ENCODE measurements at regions not wholly inside any gene's neighbourhood (a gene's known extent, or its start where the extent isn't known, plus 50 kb on each side); places are given as distances from the start of the nearest gene placed in this dataset.

DNA sequence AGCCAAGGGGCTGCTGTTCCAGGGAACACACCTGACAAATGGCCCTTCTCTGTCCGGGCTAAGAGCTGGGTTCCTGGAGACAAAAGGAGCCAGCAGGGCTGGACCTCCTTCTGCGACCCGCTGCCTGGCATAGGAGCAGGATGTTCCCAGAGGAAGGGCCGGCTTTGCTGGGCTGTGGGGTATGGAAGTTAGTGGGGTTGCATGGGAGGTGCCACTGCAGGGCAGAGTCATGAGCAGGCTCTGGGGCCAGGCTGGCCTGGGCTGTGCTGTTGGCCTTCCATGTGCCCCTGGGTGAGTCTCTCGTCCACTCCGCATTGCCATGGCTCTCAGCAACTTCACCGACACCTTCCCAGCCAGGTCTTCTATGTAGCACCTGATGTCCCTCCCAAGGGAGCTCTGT, 507.6 kb downstream of the PTPRU start (continued):
- no peak for TF ChIP-seq ZNF615 (CRISPR knock-in tag; IDR thresholded peaks at IDR 0.05; ENCODE audit: borderline replicate concordance)
- TF ChIP-seq ZFP62 (CRISPR knock-in tag; IDR thresholded peaks at IDR 0.05) = no peak
- no peak for TF ChIP-seq ZNF12 (CRISPR knock-in tag; IDR thresholded peaks at IDR 0.05)
- TF ChIP-seq ZNF441 (CRISPR knock-in tag; IDR thresholded peaks at IDR 0.05; ENCODE audit: borderline replicate concordance) = no peak
- no peak for TF ChIP-seq BHLHE40 (IDR thresholded peaks at IDR 0.05; ENCODE audit: low read length)

DNA sequence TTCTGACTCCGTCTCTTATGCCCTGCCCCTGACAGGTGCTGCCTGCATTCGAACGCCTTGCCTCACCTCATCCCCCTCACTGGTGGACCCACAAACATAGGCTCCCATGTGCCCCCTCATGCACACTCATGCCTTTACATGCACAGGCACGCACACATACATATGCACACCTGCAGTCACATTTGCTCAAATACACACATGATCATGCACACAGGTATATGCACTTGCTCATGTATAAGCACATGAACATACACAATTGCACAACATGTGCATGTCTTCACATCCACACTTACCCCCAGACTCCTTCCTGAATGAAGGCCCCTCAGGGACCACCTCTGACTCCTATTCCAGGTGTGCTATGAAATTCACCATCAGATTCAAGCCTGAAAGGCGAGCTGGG, 506.9 kb downstream of the PTPRU start:
- 13% methylated on average over 5 of the region's 5 CpGs for WGBS (ENCODE audit: low lambda C conversion rate)
- no peak for FAIRE-seq
- no peak for TF ChIP-seq PHF5A (CRISPR knock-in tag; IDR thresholded peaks at IDR 0.05; ENCODE audit: low read depth, unreplicated experiment)
- no peak for TF ChIP-seq MYC (CRISPR knock-in tag; IDR thresholded peaks at IDR 0.05; ENCODE audit: borderline replicate concordance)
- TF ChIP-seq ZNF382 (CRISPR knock-in tag; IDR thresholded peaks at IDR 0.05; ENCODE audit: borderline replicate concordance) = no peak
- TF ChIP-seq NR3C1 (CRISPR knock-in tag; IDR thresholded peaks at IDR 0.05) = no peak
- TF ChIP-seq PITX1 (CRISPR knock-in tag; IDR thresholded peaks at IDR 0.05) = no peak
- TF ChIP-seq, protein P1, sequence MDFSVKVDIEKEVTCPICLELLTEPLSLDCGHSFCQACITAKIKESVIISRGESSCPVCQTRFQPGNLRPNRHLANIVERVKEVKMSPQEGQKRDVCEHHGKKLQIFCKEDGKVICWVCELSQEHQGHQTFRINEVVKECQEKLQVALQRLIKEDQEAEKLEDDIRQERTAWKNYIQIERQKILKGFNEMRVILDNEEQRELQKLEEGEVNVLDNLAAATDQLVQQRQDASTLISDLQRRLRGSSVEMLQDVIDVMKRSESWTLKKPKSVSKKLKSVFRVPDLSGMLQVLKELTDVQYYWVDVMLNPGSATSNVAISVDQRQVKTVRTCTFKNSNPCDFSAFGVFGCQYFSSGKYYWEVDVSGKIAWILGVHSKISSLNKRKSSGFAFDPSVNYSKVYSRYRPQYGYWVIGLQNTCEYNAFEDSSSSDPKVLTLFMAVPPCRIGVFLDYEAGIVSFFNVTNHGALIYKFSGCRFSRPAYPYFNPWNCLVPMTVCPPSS (IDR thresholded peaks at IDR 0.05) = no peak
- TF ChIP-seq NONO (IDR thresholded peaks at IDR 0.05) = no peak
- TF ChIP-seq NONO (CRISPR knock-in tag; conservative IDR thresholded peaks at IDR 0.05) = no peak
- TF ChIP-seq EED (CRISPR knock-in tag; IDR thresholded peaks at IDR 0.05) = no peak
- no peak for TF ChIP-seq ZNF362 (CRISPR knock-in tag; IDR thresholded peaks at IDR 0.05; ENCODE audit: borderline replicate concordance)
- TF ChIP-seq HDAC6 (IDR thresholded peaks at IDR 0.05; ENCODE audit: low read depth, low read length) = no peak
- no peak for TF ChIP-seq MLX (CRISPR knock-in tag; IDR thresholded peaks at IDR 0.05)
- no peak for TF ChIP-seq ZNF317 (CRISPR knock-in tag; IDR thresholded peaks at IDR 0.05)
- no peak for TF ChIP-seq SMAD3 (CRISPR knock-in tag; IDR thresholded peaks at IDR 0.05)
- TF ChIP-seq HNF1B (CRISPR knock-in tag; IDR thresholded peaks at IDR 0.05) = no peak

More for the DNA sequence above, 506.9 kb downstream of the PTPRU start:
- ATAC-seq = no peak
- no peaks in the 10 kb centered on the region for H3K79me2 ChIP-seq (ENCODE audit: insufficient read depth, low read length)
- in situ Hi-C loops (cut with HindIII; ENCODE audit: extremely low pct_ligation_motif_present, low pct_unique_long_range_greater_than_20kb) = no loop called here
- H3K4me1 ChIP-seq (ENCODE audit: insufficient read depth, low read length) = no peaks in the 10 kb centered on the region
- H3K9me3 ChIP-seq (ENCODE audit: low read length) = no peaks in the 10 kb centered on the region
- BruUV-seq (replicated peaks) = no TSS peak
- H3K36me3 ChIP-seq (replicated peaks in 1 of 2; ENCODE audit: control insufficient read depth in 1 of 2, insufficient read depth in 2 of 2, low read length in 2 of 2) = no peaks in the 10 kb centered on the region
- ChIA-PET POLR2A (no interaction called here), CTCF (ENCODE audit: low intra/inter-chr PET ratio, low total read pairs) (no interaction called here)
- no peak for DNase-seq (ENCODE audit: low spot score)
- intact Hi-C loops (cut with micrococcal nuclease; ENCODE audit: unreplicated experiment) = no loop called here
- no peaks in the 10 kb centered on the region; a peak in 1 of 5 replicates for H3K27me3 ChIP-seq (ENCODE audit: control insufficient read depth in 1 of 2, insufficient read depth in 2 of 2, low read length in 2 of 2)
- H4K20me1 ChIP-seq (ENCODE audit: insufficient read depth, low read length) = no peaks in the 10 kb centered on the region
- no peak overlapping the region for H2AFZ ChIP-seq (ENCODE audit: low read length)
- no peak overlapping the region for H3K4me3 ChIP-seq (replicated peaks in 1 of 3; ENCODE audit: insufficient read depth in 1 of 3, low read depth in 2 of 3, low read length in 3 of 3)
- no peak overlapping the region for H3K27ac ChIP-seq (ENCODE audit: extremely low read length, insufficient read depth, low read length)
- H3K9ac ChIP-seq (ENCODE audit: insufficient read depth, low read depth, low read length) = no peak overlapping the region
- no peak overlapping the region for H3K4me2 ChIP-seq (ENCODE audit: low read depth, low read length)
